Cardiac septum (tissue), 1 donor: ENCODE measurements at regions not wholly inside any gene's neighbourhood (a gene's known extent, or its start where the extent isn't known, plus 50 kb on each side); places are given as distances from the start of the nearest gene placed in this dataset.

Source experiments
- DNase-seq: peaks from one replicate; pipeline ENCODE4 v3.0.0-alpha.2; 2020; ENCODE audit warnings: low spot score
- intact Hi-C: fragments of 100-400 bp; cut with DNase I; formaldehyde crosslinking; loops from one replicate; pipeline ENCODE4 v1.14.0; 2022
- donor health status: DM: no; HTN: no; CAD: no.

- intact Hi-C loops: no loop called here
- DNase-seq: no peak
Observed at GRCh38 chr4:24102621-24103020, 212.8 kb upstream of the PPARGC1A start.

GRCh38 chr4:24096603-24097002, 206.8 kb upstream of the PPARGC1A start:
- DNase-seq: no peak
- intact Hi-C loops: no loop called here

- no peak for DNase-seq
- intact Hi-C loops: no loop called here
Observed at GRCh38 chr4:24094726-24095125, 204.9 kb upstream of the PPARGC1A start.

GRCh38 chr4:24093446-24093845, 203.6 kb upstream of the PPARGC1A start:
- no peak for DNase-seq
- intact Hi-C loops: no loop called here

GRCh38 chr4:24091639-24092233, 201.9 kb upstream of the PPARGC1A start:
- intact Hi-C loops: no loop called here
- DNase-seq: no peak

GRCh38 chr4:24089851-24090534, 200.1 kb upstream of the PPARGC1A start:
- no peak for DNase-seq
- intact Hi-C loops: no loop called here

GRCh38 chr4:24080871-24081270, 191.0 kb upstream of the PPARGC1A start:
- no peak for DNase-seq
- intact Hi-C loops: no loop called here

GRCh38 chr4:24078347-24078962, 188.6 kb upstream of the PPARGC1A start:
- intact Hi-C loops: no loop called here
- DNase-seq: no peak

- intact Hi-C loops: no loop called here
- DNase-seq: no peak
Observed at GRCh38 chr4:24076811-24077210, 187.0 kb upstream of the PPARGC1A start.

- intact Hi-C loops: no loop called here
Observed at GRCh38 chr4:24073948-24074347, 184.1 kb upstream of the PPARGC1A start.

GRCh38 chr4:24071612-24072372, 181.9 kb upstream of the PPARGC1A start:
- intact Hi-C loops: no loop called here
- no peak for DNase-seq

More at GRCh38 chr4:24073948-24074347, 184.1 kb upstream of the PPARGC1A start:
- no peak for DNase-seq

GRCh38 chr4:24070117-24070516, 180.3 kb upstream of the PPARGC1A start:
- DNase-seq: no peak
- intact Hi-C loops: no loop called here

- no peak for DNase-seq
- intact Hi-C loops: loop anchor here (10.0 kb wide), 1 partner anchor 347 kb away; no protein-coding TSS in a partner anchor
Observed at GRCh38 chr4:24067367-24068193, 177.7 kb upstream of the PPARGC1A start.

- intact Hi-C loops: loop anchor here (10.0 kb wide), 1 partner anchor 349 kb away; no protein-coding TSS in a partner anchor
- DNase-seq: no peak
Observed at GRCh38 chr4:24065974-24066373, 176.1 kb upstream of the PPARGC1A start.

GRCh38 chr4:24063731-24064130, 173.9 kb upstream of the PPARGC1A start:
- DNase-seq: no peak
- intact Hi-C loops: loop anchor here (10.0 kb wide), 1 partner anchor 351 kb away; no protein-coding TSS in a partner anchor

- DNase-seq: no peak
- intact Hi-C loops: loop anchor here (10.0 kb wide), 1 partner anchor 354 kb away; no protein-coding TSS in a partner anchor
Observed at GRCh38 chr4:24060932-24061331, 171.1 kb upstream of the PPARGC1A start.

- intact Hi-C loops: loop anchor here (10.0 kb wide), 1 partner anchor 355 kb away; no protein-coding TSS in a partner anchor
- no peak for DNase-seq
Observed at GRCh38 chr4:24059839-24060238, 170.0 kb upstream of the PPARGC1A start.

GRCh38 chr4:24057915-24058559, 168.2 kb upstream of the PPARGC1A start:
- intact Hi-C loops: no loop called here

GRCh38 chr4:24056289-24056688, 166.4 kb upstream of the PPARGC1A start:
- DNase-seq: no peak
- intact Hi-C loops: no loop called here

More at GRCh38 chr4:24057915-24058559, 168.2 kb upstream of the PPARGC1A start:
- no peak for DNase-seq
